ENCODE measurements at regions not wholly inside any gene's neighbourhood (a gene's known extent, or its start where the extent isn't known, plus 50 kb on each side); places are given as distances from the start of the nearest gene placed in this dataset.
A peak's percentile ranks its signal among the peaks of the same experiment; 100 is the strongest.

- DNase-seq (ENCODE audit: low spot score): no peak
Measured at GRCh38 chr15:27671819-27672437, 427.2 kb downstream of the OCA2 start.

DNA sequence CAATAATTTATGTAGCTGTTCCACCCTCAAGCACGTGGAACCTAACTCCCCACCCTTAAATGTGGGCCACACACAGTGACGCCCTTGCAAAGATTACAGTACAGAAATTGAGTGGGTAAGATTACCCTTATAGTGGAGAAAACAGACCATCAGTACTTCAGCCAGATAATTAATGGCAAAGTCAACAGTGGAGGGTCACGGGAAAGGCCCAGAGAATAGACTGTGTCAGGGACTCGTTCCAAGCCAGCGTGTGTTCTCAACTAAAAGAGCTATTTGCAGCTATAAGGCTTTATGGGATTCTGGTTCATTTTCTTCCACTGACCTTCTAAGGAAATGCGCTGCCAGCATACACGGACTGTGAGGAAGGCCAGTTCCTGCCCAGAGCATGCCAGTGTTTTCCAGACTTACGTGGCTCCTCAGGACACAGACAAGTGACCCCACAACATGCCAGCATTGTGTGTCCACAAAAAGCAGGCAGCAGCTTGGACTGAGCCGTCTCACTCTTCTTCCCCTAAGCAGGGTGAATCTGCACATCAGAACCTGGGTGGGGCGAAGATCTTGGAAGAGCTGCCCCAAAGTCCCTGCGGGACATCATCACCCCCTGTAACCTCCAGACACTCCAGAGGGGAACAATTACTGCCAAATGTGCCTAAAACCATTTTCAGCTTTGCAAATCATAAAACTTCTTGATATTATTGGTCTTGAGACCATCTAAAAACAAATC is 428.5 kb downstream of the OCA2 start:
- no peak for DNase-seq (ENCODE audit: low spot score)

DNA sequence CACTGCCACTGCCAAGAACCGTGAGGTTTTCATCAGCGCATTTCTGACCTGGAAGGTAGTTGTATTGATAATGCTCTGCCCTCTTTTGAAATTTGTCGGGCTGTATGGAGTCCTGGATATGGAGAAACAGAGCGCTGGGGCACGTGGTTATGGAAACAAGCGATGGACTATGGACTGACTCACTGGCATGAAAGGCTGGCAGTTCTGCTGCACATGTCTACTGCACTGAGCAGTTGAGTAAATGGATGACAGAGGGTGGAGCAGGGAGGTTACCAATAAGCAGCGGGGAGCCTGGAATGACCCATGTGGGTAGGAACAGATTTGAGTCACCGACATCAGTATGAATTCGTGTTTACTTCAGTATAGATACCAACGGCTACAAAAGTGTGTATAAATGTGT is 429.5 kb downstream of the OCA2 start:
- peak; percentile 90 for DNase-seq (ENCODE audit: low spot score)

- peak; percentile 74 for DNase-seq (ENCODE audit: low spot score)
Measured at GRCh38 chr15:27668471-27669220, 430.5 kb downstream of the OCA2 start.

DNA sequence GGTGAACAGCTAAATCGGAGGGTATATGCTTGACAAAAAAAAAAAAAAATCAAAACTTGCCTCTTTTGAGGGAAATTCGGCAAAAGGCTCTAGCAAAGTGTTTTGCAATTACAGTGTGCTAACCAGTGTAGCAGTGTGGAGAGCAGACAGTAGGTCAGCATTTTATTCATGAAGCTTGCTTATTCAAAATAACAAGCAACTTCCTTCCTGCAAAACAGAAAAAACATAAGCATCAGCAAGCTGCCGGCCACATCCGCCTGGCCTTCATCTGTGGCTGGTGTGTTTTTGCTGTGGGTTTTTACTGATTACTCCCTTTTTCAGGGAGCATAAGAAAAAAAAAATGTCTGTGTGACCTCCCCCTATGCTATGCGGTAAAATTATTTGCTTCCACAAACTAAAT is 434.1 kb downstream of the OCA2 start:
- no peak for DNase-seq (ENCODE audit: low spot score)

- DNase-seq (ENCODE audit: low spot score): no peak
Measured at GRCh38 chr15:27662892-27663291, 436.2 kb downstream of the OCA2 start.

DNA sequence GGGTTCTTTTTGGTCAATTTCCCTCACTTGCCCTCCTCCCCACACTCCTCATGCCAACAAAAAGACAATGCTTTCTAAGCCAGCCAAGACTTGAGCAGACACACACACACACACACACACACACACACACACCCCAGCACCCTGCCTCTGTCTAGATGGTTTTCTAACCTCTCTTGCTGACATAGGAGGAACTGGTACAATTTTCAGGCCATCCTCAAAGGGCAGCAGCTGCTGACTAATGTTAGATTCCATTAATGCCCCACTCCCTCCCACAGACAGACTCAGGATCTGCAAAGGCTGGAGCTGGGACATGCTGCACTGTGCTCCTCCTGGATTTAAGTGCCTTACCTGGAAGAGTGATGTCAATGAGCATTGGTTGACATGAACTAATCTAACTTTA is 438.4 kb downstream of the OCA2 start:
- peak; percentile 74 for DNase-seq (ENCODE audit: low spot score)

- no peak for DNase-seq (ENCODE audit: low spot score)
Measured at GRCh38 chr15:27656296-27656987, 442.7 kb downstream of the OCA2 start.

- no peak for DNase-seq (ENCODE audit: low spot score)
Measured at GRCh38 chr15:27655056-27655455, 444.1 kb downstream of the OCA2 start.

DNA sequence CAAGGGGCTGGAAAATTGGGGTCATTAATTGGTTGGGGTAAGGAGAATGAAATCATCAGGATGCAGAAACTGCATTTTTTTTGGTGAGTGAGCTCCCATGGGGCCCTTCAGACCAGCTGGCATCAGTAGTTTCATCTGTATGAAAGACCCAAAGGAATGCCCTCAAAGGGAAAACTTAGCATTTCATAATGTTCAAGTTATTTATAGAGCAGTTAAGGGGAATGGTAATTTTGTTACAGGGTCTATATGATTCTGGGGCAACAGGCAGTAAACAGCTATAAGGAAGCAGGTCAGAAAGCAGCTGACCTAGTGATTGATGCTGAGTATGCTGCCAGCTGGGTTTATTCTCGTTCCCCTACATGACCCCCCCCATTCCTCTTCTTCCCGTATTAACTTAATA is 448.9 kb downstream of the OCA2 start:
- no peak for DNase-seq (ENCODE audit: low spot score)

- DNase-seq (ENCODE audit: low spot score): no peak
Measured at GRCh38 chr15:27648359-27648758, 450.8 kb downstream of the OCA2 start.

GRCh38 chr15:27646531-27646930 is 452.6 kb downstream of the OCA2 start:
- DNase-seq (ENCODE audit: low spot score): peak; percentile 15

DNA sequence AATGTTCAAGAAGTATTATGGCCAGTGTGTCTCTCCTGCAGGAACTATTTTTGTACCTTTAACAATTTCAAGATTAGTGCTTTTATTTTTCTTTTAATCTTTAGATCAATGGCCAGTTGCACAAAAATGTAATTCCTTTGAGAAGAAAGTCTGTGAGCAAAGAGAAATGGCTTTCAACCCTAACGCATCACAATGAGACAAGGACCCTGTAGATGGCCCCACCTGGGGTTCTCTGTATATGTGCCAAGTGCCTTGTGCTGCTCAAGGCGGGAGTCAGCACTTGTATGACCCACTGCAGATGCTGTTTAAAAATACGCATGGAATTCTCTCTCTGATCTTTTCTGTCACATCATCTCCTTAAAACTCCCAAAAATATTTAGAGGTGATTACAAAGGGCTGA is 453.4 kb downstream of the OCA2 start:
- no peak for DNase-seq (ENCODE audit: low spot score)

DNA sequence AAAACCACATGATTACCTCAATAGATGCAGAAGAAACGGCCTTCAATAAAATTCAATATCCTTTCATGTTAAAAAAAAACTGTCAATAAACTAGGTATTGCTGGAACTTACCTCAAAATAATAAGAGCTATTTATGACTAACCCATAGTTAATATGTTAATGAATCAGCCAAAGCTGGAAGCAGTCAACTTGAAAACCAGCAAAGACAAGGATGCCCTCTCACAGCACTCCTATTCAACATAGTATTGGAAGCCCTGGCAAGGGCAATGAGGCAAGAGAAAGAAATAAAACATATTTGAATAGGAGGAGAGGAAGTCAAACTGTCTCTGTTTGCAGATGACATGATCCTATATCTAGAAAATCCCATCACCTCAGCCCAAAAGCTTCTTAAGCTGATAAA is 456.1 kb downstream of the OCA2 start:
- peak; percentile 64 for DNase-seq (ENCODE audit: low spot score)

DNA sequence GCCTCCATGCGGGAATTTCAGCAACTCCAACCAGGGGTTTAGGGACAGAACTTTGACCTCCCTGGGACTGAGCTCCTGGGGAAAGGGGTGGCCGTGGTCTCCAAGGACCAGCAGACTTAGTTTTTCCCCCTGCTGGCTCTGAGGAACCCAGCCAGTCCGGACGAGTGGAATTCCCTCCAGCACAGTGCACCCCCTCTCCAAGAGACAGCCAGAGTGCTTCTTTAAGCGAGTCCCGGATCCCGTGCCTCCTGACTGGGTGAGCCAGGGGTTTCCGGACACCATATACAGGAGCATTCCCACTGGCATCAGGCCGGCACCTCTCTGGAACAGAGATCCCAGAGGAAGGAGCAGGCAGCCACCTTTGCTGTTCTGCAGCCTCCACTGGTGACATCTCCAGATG is 459.5 kb downstream of the OCA2 start:
- DNase-seq (ENCODE audit: low spot score): no peak

GRCh38 chr15:27638958-27639357 is 460.2 kb downstream of the OCA2 start:
- no peak for DNase-seq (ENCODE audit: low spot score)

DNA sequence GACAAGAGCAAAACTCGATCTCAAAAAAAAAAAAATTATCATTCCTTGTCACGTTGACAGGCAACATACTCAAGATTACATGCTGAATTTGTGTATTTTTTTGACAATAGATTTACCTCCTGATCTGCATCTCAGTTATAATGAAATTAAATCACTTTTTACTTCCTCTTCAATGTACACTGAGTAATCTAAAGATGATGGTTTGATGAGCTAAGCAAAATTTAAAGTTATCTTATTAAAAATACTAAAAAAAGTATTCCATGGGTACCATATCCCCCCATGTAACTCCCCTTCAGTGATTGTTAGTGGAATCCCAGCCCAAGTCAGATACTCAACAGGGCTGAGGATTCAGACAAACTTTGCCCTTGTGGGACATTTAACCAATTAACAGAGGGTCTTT is 463.2 kb downstream of the OCA2 start:
- DNase-seq (ENCODE audit: low spot score): no peak

DNA sequence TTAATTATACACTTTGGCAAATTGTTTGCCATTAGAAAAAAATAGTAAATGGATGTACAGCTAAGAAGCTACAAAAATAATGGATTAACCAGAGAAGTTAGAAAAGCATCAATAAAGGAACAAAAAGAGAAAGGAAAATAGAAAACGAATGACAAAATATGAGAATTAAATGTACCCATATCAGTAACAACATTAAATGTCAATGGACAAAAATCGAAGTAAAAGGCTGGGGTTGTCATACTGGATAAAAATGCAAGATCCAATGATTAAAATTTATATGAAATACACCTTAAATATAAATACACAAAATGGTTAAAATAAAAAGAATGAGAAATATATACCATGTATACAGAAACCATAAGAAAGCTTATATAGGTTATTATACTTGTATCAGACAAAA is 470.6 kb downstream of the OCA2 start:
- DNase-seq (ENCODE audit: low spot score): no peak

DNA sequence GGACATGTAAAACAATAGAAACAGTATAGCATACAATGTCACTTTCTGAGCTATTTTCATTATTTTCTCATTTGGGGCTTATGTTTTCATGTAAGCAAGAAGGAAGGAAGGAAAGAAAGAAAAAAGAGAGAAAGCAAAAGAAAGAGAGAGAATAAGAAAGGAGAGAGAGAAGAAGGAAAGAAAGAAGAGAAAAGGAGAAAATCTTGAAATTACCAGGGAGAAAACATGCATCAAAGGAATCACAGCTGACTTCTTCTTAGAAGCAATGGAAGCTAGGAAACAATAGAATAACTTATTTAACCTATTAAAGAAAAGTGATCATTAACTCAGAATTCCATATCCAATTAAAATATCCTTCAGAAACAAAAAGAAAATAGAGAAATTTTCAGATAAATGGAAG is 471.5 kb downstream of the OCA2 start:
- DNase-seq (ENCODE audit: low spot score): no peak

GRCh38 chr15:27623560-27624305 is 475.4 kb downstream of the OCA2 start:
- no peak for DNase-seq (ENCODE audit: low spot score)

- no peak for DNase-seq (ENCODE audit: low spot score)
Measured at GRCh38 chr15:27623149-27623548, 476.0 kb downstream of the OCA2 start.

DNA sequence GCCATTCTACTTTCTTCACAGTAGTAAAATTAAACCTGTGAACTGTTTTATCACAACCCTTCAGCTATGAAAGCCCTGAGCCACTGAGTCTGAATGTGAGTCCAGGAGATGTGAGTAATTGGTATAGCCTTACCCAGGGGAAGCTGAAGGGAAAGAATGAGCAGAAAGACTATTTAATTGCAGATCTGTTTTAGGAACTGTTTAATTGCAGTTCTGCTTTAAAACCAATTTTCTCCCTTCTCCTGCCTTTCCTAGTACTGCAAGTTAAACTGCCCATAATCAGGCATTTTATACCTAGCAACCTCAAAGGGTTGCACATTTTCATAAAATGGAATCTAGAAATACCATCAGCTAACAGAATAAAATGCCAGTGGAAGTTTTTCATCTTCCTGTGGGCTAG is 476.7 kb downstream of the OCA2 start:
- no peak for DNase-seq (ENCODE audit: low spot score)
